Activated T-cell treated with anti-CD3 and anti-CD28 coated beads, Interleukin-2, amount 50 U/mL, for 4 hours (primary cell): ENCODE measurements at regions not wholly inside any gene's neighbourhood (a gene's known extent, or its start where the extent isn't known, plus 50 kb on each side); places are given as distances from the start of the nearest gene placed in this dataset.

ENCODE experiments used
- ATAC-seq, 2 donors: fragments of 200-7000 bp; cut with Tn5 transposase; one replicate each; pipeline ENCODE4 v1.10.0; 2021
- DNase-seq: peaks from one replicate; pipeline ENCODE4 v3.0.0-alpha.2; 2020
- H3K27me3 Mint-ChIP-seq: one replicate; pipeline ENCODE4 v1.8.0; 2021; ENCODE audit warnings: low read depth, mixed read lengths
- H3K36me3 Mint-ChIP-seq: one replicate; pipeline ENCODE4 v1.8.0; 2022; ENCODE audit warnings: mixed read lengths; ENCODE audit not compliant: insufficient read depth
- H3K4me1 Mint-ChIP-seq: one replicate; pipeline ENCODE4 v1.8.0; 2021; ENCODE audit warnings: low read depth, mixed read lengths
- H3K4me3 Mint-ChIP-seq: one replicate; pipeline ENCODE4 v1.8.0; 2021; ENCODE audit warnings: mild to moderate bottlenecking, moderate library complexity, mixed read lengths
- H3K9me3 Mint-ChIP-seq: one replicate; pipeline ENCODE4 v1.8.0; 2021; ENCODE audit warnings: mixed read lengths

DNA sequence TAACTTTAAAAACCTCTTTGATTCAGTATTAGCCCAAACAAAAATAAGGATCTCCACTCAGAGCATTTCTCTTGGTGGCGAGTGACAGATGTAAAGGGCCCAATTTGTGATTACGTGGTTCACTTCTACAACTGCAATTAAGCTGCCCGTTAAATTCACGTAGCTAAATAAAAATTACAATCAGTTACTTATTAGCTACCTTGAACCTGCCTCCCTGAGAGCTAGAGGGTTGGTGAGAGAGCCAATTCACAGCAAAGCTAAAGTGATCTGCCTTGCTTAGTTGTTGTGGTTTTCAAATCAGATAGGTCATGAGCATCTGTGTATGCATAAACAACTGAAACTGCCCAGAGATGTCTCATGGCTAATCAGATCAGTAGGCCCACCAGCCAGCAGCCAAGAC is 156.7 kb downstream of the RNF152 start:
- ATAC-seq = no peak
- Mint-ChIP-seq H3K27me3 (peaks cover 7% of the 10 kb centered on the region), H3K4me1 (no peaks in the 10 kb centered on the region)

DNA sequence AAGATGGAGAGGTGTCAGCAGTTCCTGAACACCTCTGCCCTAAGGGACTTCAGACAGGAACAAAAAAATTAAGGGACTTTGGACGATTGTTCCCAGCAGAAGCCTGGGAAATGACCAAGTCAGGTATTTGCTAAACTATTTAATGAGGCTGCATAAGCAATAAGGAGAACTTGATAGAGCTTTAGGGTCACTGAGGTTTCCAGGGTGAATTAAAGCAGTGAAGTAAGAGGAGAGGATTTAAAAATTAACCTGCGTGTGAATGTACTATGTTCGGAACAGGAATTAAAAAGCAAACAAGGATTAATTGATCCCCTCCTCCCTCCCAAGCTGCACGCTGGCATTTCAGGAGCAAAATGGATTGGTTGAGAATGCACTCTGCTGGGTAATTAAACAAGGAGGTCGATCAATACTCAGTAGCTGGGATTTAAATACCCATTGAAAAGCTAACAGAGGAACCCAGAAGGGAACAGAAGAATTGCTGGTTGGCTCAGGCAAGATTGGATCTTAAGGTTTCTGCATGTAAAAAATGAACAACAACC is 157.2 kb downstream of the RNF152 start:
- ATAC-seq (no peak), DNase-seq (no peak)
- Mint-ChIP-seq H3K4me1 (no peaks in the 10 kb centered on the region), H3K27me3 (peaks cover 7% of the 10 kb centered on the region), H3K4me3 (no peak overlapping the region), H3K36me3 (no peaks in the 10 kb centered on the region), H3K9me3 (no peaks in the 10 kb centered on the region)

More for the DNA sequence above, 156.7 kb downstream of the RNF152 start:
- Mint-ChIP-seq H3K4me3 (no peak overlapping the region), H3K36me3 (no peaks in the 10 kb centered on the region), H3K9me3 (no peaks in the 10 kb centered on the region)
- DNase-seq = no peak

DNA sequence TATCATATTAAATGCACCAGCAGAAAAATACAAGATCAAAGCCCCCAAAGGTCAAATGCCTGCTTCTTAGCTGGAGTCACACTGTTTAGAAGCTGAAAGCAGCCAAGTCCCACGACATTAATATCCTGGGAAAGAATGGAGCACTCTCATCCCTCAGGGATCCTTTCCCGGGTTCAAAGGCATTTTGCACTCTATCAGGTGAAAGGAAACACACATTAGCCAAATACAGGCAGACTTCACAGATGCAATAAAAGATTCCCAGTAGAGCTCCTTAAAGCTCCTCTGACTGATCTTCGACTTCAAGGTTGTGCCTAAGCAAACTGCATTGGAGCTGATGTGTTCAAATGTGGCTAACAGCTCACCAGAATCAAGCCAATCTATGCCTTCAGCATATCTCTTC is 158.4 kb downstream of the RNF152 start:
- H3K4me3 Mint-ChIP-seq = no peak overlapping the region
- ATAC-seq = no peak
- H3K36me3 Mint-ChIP-seq = no peaks in the 10 kb centered on the region
- H3K27me3 Mint-ChIP-seq = peaks cover 7% of the 10 kb centered on the region
- H3K9me3 Mint-ChIP-seq = no peaks in the 10 kb centered on the region
- no peak for DNase-seq
- no peaks in the 10 kb centered on the region for H3K4me1 Mint-ChIP-seq

DNA sequence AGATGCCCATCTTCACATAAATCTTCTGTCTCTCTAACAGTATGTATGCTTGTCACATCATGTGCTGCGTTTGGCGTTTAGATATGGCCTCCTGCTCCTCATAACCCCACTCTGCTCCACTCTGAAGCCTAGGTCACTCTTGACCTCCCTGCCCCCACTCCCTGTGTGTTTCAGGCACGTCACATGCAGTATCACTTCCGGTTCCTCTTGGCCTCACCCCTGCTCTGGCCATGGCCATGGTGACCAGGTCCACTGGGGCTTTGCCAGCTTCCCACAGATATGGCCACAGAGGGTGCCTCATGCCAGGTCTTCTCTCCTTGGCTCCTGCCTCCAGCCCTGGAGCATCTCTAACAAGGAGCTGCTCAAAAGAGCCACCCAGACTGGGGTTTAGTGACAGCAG is 160.0 kb downstream of the RNF152 start:
- ATAC-seq (no peak), DNase-seq (no peak)
- no peaks in the 10 kb centered on the region for H3K9me3 Mint-ChIP-seq
- peaks cover 7% of the 10 kb centered on the region for H3K27me3 Mint-ChIP-seq
- no peak overlapping the region for H3K4me3 Mint-ChIP-seq
- no peaks in the 10 kb centered on the region for H3K4me1 Mint-ChIP-seq
- no peaks in the 10 kb centered on the region for H3K36me3 Mint-ChIP-seq

DNA sequence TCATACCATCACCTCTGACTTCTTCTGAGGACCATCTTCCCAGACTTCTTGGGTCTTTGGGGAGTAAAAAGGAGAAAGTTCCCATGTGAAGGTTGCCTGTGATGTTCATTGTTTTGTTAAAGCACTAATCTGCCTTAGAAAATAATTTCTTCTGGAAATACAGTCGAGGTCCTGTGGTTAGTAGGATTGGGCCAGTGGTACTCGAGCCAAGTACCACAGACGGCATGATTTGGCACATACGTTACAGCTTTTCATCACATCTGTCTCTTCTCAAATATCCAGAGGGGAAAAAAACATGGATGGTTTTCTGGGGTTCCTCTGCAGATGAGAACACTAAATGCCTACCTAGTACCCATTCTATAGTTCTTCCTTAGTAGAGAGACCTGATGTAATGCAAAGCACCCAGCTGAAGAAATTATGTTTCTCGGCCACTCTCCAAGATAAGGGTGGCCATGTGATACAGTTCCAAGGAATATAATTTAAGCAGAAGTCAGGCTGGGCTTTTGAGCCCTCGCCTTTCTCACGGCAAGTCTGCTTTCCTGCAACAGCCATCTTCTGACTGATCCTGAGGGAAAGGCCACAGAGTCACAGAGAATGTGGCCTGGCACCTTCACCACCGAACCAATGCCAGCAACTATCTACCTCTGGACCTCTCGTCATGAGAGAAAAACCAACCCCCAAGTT is 161.0 kb downstream of the RNF152 start:
- H3K4me3 Mint-ChIP-seq = no peak overlapping the region
- H3K9me3 Mint-ChIP-seq = no peaks in the 10 kb centered on the region
- ATAC-seq (no peak), DNase-seq (no peak)
- peaks cover 7% of the 10 kb centered on the region for H3K27me3 Mint-ChIP-seq
- no peaks in the 10 kb centered on the region for H3K36me3 Mint-ChIP-seq
- no peaks in the 10 kb centered on the region for H3K4me1 Mint-ChIP-seq

DNA sequence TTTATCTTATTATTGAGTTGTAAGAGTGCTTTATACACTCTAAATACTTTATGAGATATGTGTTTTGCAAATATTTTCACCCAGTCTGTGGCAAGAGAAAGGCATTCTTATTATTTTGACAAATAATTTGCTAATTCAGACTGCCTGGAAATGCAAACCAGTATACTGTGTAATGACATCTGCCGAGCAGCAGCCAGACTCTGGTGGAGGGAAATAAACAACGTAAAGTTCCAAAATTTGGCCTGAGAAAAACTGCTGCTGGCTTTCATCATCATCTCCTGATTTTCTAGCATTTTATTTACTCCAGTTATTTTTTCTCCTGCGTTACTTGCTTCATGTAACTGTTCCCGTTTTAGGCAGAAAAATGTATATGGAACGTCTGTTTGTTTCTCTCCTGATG is 161.6 kb downstream of the RNF152 start:
- DNase-seq = no peak
- no peaks in the 10 kb centered on the region for H3K4me1 Mint-ChIP-seq
- H3K4me3 Mint-ChIP-seq = no peak overlapping the region
- ATAC-seq = no peak
- H3K36me3 Mint-ChIP-seq = no peaks in the 10 kb centered on the region
- H3K27me3 Mint-ChIP-seq = peaks cover 7% of the 10 kb centered on the region
- H3K9me3 Mint-ChIP-seq = no peaks in the 10 kb centered on the region

DNA sequence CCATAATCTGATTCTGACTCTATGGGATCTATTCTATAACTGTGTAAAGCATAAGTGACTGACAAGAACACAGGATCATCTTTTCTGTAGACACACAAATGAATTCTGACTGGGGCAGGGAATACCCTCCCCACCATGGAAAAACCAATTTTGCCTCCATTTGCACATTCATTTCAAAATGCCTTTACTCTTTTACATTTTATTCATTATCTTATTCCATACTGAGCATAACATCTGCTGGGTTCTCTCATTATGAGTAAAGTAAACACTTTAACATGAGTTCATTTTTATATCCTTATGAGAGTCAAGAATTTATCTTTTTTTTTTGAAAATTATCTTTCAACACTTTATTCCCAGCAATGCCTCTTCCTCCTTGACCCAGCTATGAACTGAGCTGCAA is 163.5 kb downstream of the RNF152 start:
- H3K4me3 Mint-ChIP-seq = no peak overlapping the region
- H3K9me3 Mint-ChIP-seq = no peaks in the 10 kb centered on the region
- H3K4me1 Mint-ChIP-seq = no peaks in the 10 kb centered on the region
- ATAC-seq (no peak), DNase-seq (no peak)
- H3K27me3 Mint-ChIP-seq = peaks cover 7% of the 10 kb centered on the region
- no peaks in the 10 kb centered on the region for H3K36me3 Mint-ChIP-seq

- Mint-ChIP-seq H3K9me3 (no peaks in the 10 kb centered on the region), H3K36me3 (no peaks in the 10 kb centered on the region), H3K4me3 (no peak overlapping the region), H3K27me3 (peaks cover 7% of the 10 kb centered on the region), H3K4me1 (no peaks in the 10 kb centered on the region)
- DNase-seq (no peak), ATAC-seq (no peak)
Measured at GRCh38 chr18:61727241-61728193, 165.3 kb downstream of the RNF152 start.

DNA sequence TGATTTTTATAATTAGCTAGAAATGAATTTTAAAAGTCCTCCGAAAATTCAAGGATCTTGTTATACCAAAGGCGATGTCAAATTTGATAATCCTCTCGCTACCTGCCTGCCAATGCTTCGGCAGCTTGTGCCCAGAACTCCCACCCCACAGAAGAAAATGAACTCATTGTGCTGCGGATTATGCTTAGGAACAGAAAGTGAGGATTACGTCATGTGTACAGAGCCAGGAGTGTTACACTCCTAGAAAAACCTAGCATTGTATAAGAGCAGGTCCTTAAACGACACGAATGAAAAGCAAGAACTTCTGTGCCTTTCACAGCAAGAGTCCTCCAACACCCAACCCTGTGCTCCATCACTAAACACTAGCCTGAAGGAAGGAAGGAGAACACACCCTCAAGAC is 168.3 kb downstream of the RNF152 start:
- DNase-seq (no peak), ATAC-seq (no peak)
- H3K9me3 Mint-ChIP-seq = no peaks in the 10 kb centered on the region
- H3K4me3 Mint-ChIP-seq = no peak overlapping the region
- no peaks in the 10 kb centered on the region for H3K36me3 Mint-ChIP-seq
- no peaks in the 10 kb centered on the region for H3K4me1 Mint-ChIP-seq
- H3K27me3 Mint-ChIP-seq = no peaks in the 10 kb centered on the region

DNA sequence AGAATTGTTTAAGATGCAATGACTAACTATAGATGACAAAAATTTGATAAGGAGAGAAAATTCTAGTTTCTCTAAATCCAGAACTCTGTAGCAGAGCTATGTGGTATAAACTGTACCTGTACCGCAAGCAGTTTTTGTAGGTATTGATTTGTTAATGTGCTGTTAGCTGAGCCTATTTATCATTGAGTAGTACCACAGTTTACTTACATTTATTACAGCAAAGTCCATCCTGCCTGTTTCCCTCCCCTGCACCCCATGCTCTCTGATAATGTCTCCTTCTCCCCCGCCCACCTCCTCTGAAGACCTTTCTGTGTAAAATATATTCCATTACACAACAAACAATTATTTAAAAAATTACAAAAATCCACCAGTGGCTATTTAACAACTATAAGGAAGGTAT is 170.6 kb downstream of the RNF152 start:
- no peak for ATAC-seq
- H3K9me3 Mint-ChIP-seq = no peaks in the 10 kb centered on the region
- no peak for DNase-seq
- no peak overlapping the region for H3K4me3 Mint-ChIP-seq
- H3K27me3 Mint-ChIP-seq = no peaks in the 10 kb centered on the region
- H3K4me1 Mint-ChIP-seq = no peaks in the 10 kb centered on the region
- H3K36me3 Mint-ChIP-seq = no peaks in the 10 kb centered on the region

- H3K9me3 Mint-ChIP-seq = no peaks in the 10 kb centered on the region
- no peak for DNase-seq
Measured at GRCh38 chr18:61720496-61720895, 172.3 kb downstream of the RNF152 start.

GRCh38 chr18:61719671-61720070 is 173.1 kb downstream of the RNF152 start:
- no peak overlapping the region for H3K4me3 Mint-ChIP-seq
- no peaks in the 10 kb centered on the region for H3K4me1 Mint-ChIP-seq

More at GRCh38 chr18:61720496-61720895, 172.3 kb downstream of the RNF152 start:
- peaks cover under 1% of the 10 kb centered on the region for H3K27me3 Mint-ChIP-seq
- no peaks in the 10 kb centered on the region for H3K4me1 Mint-ChIP-seq
- ATAC-seq = no peak
- no peaks in the 10 kb centered on the region for H3K36me3 Mint-ChIP-seq
- H3K4me3 Mint-ChIP-seq = no peak overlapping the region

GRCh38 chr18:61718944-61719343 is 173.9 kb downstream of the RNF152 start:
- Mint-ChIP-seq H3K9me3 (no peaks in the 10 kb centered on the region), H3K4me1 (no peaks in the 10 kb centered on the region), H3K27me3 (peaks cover 3% of the 10 kb centered on the region), H3K4me3 (no peak overlapping the region), H3K36me3 (no peaks in the 10 kb centered on the region)
- DNase-seq (no peak), ATAC-seq (no peak)

More at GRCh38 chr18:61719671-61720070, 173.1 kb downstream of the RNF152 start:
- no peaks in the 10 kb centered on the region for H3K9me3 Mint-ChIP-seq
- no peaks in the 10 kb centered on the region for H3K36me3 Mint-ChIP-seq
- DNase-seq = no peak
- ATAC-seq = no peak
- H3K27me3 Mint-ChIP-seq = peaks cover 3% of the 10 kb centered on the region

DNA sequence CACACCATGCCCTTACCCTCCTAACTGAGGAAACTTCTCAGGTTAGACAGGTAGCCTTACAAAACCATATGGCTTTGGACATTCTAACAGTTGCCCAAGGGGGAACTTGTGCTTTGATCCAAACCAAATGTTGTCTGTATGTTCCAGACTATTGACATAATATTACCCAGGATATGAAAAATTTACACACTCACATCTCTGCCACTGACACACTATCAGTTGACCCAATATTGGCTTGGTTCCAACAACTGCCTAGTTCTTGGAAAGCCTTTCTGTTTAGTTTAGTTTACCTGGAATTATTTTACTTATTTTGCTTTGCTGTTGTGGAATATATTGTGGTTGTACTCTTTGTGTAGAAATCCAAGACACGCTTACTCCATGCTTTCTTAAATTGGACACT is 178.4 kb downstream of the RNF152 start:
- Mint-ChIP-seq H3K27me3 (peaks cover 3% of the 10 kb centered on the region), H3K36me3 (no peaks in the 10 kb centered on the region), H3K4me1 (no peaks in the 10 kb centered on the region), H3K9me3 (no peaks in the 10 kb centered on the region), H3K4me3 (no peak overlapping the region)
- DNase-seq = no peak
- ATAC-seq = no peak

GRCh38 chr18:61713502-61713901 is 179.3 kb downstream of the RNF152 start:
- ATAC-seq (no peak), DNase-seq (no peak)
- H3K4me3 Mint-ChIP-seq = no peak overlapping the region
- no peaks in the 10 kb centered on the region for H3K4me1 Mint-ChIP-seq
- no peaks in the 10 kb centered on the region for H3K9me3 Mint-ChIP-seq
- peaks cover 3% of the 10 kb centered on the region for H3K27me3 Mint-ChIP-seq
- no peaks in the 10 kb centered on the region for H3K36me3 Mint-ChIP-seq
